GM12872 (cell line): ENCODE measurements at regions not wholly inside any gene's neighbourhood (a gene's known extent, or its start where the extent isn't known, plus 50 kb on each side); places are given as distances from the start of the nearest gene placed in this dataset.

Experiments
- TF ChIP-seq, protein P1 (sequence below): IDR thresholded peaks from 3 replicates; pipeline ENCODE4 v1.5.1; 2011; ENCODE audit warnings: low read depth, mild to moderate bottlenecking, low read length, moderate library complexity; ENCODE audit not compliant: insufficient read depth

DNA sequence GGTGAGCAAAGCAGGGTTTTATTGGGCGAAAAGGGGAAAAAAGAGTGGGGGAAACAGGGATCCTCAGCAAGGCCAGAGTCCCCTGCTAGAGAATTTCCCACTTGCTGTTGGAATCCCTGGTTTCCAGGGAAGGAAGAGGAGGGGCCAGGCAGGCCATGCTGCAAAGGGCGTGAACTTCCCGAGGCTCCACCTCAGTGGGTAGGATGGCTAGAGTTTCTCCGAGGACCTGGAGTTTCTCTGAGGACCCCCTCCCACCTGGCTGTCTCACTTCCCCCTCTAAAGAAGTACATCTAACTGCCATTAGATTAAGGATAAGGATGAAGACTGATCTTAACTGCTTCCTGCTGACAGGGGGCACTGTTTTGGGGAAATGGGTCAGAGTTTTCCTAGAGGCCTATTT lies 1239.3 kb upstream of the GJE1 start:
- TF ChIP-seq, protein P1, sequence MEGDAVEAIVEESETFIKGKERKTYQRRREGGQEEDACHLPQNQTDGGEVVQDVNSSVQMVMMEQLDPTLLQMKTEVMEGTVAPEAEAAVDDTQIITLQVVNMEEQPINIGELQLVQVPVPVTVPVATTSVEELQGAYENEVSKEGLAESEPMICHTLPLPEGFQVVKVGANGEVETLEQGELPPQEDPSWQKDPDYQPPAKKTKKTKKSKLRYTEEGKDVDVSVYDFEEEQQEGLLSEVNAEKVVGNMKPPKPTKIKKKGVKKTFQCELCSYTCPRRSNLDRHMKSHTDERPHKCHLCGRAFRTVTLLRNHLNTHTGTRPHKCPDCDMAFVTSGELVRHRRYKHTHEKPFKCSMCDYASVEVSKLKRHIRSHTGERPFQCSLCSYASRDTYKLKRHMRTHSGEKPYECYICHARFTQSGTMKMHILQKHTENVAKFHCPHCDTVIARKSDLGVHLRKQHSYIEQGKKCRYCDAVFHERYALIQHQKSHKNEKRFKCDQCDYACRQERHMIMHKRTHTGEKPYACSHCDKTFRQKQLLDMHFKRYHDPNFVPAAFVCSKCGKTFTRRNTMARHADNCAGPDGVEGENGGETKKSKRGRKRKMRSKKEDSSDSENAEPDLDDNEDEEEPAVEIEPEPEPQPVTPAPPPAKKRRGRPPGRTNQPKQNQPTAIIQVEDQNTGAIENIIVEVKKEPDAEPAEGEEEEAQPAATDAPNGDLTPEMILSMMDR = no peak

DNA sequence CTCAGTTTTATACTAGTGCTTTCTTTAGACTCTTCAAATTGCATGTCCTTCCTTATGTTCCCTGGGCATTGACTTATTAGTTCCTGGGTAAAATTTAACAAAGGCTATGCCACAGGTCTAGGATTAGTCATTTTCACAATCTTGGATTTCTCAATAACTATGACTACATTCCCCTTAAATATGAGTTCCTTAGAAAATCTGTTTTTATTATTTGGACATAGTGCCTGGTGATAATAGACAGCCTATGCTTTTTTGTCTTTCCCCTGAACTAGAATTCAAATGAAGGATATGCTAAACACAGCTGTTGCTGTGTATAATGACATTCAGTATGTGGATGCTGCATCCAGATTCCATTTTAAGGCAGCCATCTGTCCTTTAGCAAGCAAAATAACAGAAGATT lies 1252.8 kb upstream of the GJE1 start:
- TF ChIP-seq, protein P1 = no peak

DNA sequence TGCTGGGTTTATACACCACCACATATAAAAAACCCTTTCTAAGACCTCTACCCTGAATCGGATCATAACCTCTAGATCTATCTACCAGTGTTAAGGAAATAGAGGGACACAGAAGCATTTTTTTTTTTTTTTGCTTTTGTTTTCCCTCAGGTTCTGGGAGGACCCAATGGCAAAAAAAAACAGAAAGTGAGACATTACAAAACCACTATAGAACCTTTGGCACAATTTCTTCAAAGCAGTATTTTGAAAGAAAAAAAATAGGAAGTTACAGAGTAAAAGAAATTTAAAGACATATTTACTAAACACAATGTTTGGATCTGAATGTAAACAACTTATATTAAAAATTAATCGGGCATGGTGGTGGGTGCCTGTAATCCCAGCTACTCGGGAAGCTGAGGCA lies 1258.7 kb upstream of the GJE1 start:
- TF ChIP-seq, protein P1 = no peak

DNA sequence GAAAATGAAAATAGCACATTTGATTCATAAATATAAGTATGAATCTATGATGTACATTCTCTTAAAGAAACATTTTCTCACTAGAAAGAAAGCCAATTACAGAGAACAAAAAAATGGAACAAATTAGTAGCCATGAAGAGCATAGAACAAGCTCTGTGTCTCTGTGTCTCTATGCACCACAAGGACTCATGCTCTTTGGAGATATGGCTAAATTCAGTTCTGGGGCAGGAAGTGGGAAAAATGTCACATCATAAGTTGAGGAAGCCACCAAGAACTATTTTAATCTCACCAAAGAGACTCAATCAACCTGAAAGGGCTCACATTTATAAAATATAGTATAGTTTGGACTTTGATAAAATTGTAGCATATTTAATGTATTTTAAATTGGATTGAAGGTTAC lies 1259.8 kb upstream of the GJE1 start:
- TF ChIP-seq, protein P1 = no peak

DNA sequence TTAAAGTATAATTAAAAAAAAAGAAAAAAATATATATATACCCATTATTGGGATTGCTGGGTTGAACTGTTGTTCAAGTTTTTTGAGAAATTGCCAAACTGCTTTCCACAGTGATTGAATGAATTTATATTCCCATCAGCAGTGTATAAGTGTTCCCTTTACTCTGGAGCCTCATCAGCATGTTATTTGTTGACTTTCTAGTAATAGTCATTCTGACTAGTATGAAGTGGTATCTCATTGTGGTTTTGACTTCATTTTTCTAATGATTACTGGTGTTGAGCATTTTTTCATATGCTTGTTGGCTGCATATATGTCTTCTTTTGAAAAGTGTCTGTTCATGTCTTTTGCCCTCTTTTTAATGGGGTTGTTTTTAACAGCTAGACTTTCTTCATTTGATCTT lies 1260.8 kb upstream of the GJE1 start:
- TF ChIP-seq, protein P1 = no peak

DNA sequence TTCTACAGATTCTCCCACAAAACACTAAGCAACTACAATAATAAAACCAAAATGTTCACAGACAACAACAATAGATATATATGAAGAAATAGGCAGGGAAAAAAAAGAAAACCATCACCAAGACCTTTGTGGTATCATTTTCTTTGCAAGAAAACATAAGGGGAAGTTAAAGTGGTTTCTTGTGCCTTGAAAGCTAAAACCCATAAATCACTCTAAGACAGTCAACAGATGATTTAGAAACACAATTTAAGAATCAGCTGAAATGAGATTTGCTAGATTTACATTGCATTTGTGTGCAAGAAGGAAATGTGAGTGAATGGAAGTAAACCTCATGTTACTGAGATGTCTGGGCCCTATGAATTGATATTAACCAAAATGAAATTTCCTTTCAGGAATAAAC lies 1265.4 kb upstream of the GJE1 start:
- TF ChIP-seq, protein P1 = no peak

DNA sequence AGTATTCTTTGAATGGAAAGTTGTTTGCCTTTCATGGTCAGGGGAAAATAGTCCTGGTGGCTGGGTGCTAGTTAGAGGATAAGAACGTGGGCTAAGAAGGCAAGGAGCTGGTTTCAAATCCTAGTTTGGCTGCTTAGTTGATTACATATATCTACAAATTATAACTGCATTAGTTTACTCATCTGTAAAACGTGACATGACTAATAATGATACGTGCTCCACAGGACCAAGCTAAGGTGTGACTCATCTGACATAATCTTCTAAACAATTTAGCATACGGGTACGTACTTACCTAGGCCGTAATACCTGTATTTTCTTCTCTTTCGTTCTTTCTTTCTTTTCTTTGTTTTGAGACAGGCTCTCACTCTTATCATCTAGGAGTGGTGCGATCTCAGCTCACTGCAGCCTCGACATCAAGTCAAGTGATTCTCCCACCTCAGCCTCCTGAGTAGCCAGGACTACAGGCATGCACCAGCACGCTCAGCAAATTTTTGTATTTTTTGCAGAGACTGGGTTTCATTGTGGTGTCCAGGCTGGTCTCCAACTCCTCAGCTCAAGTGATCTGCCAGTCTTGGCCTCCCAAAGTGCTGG lies 1274.2 kb upstream of the GJE1 start:
- TF ChIP-seq, protein P1 = no peak
